ENCODE measurements at regions not wholly inside any gene's neighbourhood (a gene's known extent, or its start where the extent isn't known, plus 50 kb on each side); places are given as distances from the start of the nearest gene placed in this dataset.

DNA sequence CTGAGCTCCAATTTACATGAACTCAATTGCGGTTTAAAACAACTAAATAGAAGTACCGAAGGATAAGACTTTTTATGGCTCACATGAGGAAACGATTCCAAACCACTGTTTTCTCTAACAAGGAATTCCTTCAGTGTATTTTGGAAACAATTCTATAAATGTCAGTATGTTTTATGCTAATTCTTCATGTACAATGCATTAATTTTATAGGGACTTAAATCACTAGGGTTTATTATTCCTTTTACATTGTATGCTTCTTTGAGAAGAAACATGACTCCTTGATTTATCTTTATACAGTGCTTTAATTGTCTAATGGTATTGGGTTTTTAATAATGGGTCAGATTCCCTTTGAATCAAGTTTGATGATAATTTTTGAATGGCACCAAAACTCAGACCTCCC is 566.8 kb downstream of the EPHA4 start:
- Histone ChIP-seq H3K36me3 (replicated peaks in 1 of 2; ENCODE audit: control insufficient read depth in 2 of 2, insufficient read depth in 2 of 2, low read length in 2 of 2) (no peaks in the 10 kb centered on the region), H3K23ac (ENCODE audit: low read depth, low read length, poor library complexity) (no peak overlapping the region), H3K27ac (replicated peaks; ENCODE audit: low read length) (no peak overlapping the region), H2BK120ac (ENCODE audit: low read depth, low read length) (no peak overlapping the region), H4K8ac (ENCODE audit: low read depth, low read length) (no peak overlapping the region), H3K9me3 (replicated peaks in 1 of 2; ENCODE audit: control insufficient read depth in 2 of 2, insufficient read depth in 1 of 2, low read depth in 1 of 2, low read length in 2 of 2) (no peaks in the 10 kb centered on the region), H2BK12ac (ENCODE audit: low read length) (no peak overlapping the region), H2BK15ac (ENCODE audit: low read length) (no peak overlapping the region), H3K14ac (ENCODE audit: low read length) (no peak overlapping the region), H3K4me1 (ENCODE audit: control insufficient read depth in 2 of 2, insufficient read depth in 1 of 2, low read depth in 1 of 2, low read length in 2 of 2) (no peaks in the 10 kb centered on the region), H3K79me1 (ENCODE audit: low read depth, low read length) (no peaks in the 10 kb centered on the region), H4K91ac (ENCODE audit: low read depth, low read length, poor library complexity) (no peak overlapping the region), H2AFZ (ENCODE audit: low read length) (no peak overlapping the region), H3K18ac (ENCODE audit: low read length) (no peak overlapping the region), H3K4ac (ENCODE audit: low read length) (no peak overlapping the region), H3K4me3 (ENCODE audit: low read length in 2 of 2) (no peak overlapping the region), H2AK5ac (ENCODE audit: low read depth, low read length) (no peak overlapping the region), H2BK5ac (ENCODE audit: low read length) (no peak overlapping the region), H3K9ac (ENCODE audit: low read depth, low read length, poor library complexity) (no peak overlapping the region), H3K4me2 (ENCODE audit: insufficient read depth, low read length, poor library complexity, severe bottlenecking) (no peak overlapping the region), H3K27me3 (ENCODE audit: control insufficient read depth in 3 of 3, insufficient read depth in 3 of 3, low read depth in 1 of 3, low read length in 3 of 3) (no peaks in the 10 kb centered on the region)
- DNase-seq (ENCODE audit: low spot score): no peak
- WGBS, 2 donors (ENCODE audit: extremely low coverage in 2 of 2, insufficient read length in 2 of 2, insufficient replicate concordance in 1 of 2): no CpG with 5 or more reads among the region's 3 CpGs

DNA sequence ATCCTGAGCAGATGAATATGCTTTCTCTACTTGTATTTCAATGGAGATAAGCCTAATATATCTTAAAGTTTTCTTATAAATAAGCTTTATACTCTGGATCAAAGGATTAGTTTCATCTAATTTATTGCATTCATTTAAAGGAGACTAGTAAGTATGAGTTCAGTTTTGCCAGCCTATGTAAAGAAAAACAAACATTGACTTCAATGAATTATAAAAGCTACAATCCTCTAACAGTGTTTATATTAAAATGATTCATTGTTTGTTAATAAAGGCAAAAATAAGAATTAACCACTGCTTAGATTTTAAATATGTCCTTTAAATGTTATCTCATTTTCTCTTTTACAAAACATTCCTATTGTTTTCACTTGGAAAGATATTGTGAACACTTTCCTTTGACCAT is 566.0 kb downstream of the EPHA4 start:
- Histone ChIP-seq H3K4me3 (ENCODE audit: low read length in 2 of 2) (no peak overlapping the region), H3K4me1 (ENCODE audit: control insufficient read depth in 2 of 2, insufficient read depth in 1 of 2, low read depth in 1 of 2, low read length in 2 of 2) (no peaks in the 10 kb centered on the region)

GRCh38 chr2:221016551-221016950 is 555.6 kb downstream of the EPHA4 start:
- WGBS, 2 donors (ENCODE audit: extremely low coverage in 2 of 2, insufficient read length in 2 of 2, insufficient replicate concordance in 1 of 2): no CpG with 5 or more reads among the region's 2 CpGs
- no peak overlapping the region for H2BK15ac ChIP-seq (ENCODE audit: low read length)

More for the DNA sequence above, 566.0 kb downstream of the EPHA4 start:
- Histone ChIP-seq H3K27me3 (ENCODE audit: control insufficient read depth in 3 of 3, insufficient read depth in 3 of 3, low read depth in 1 of 3, low read length in 3 of 3) (no peaks in the 10 kb centered on the region), H2BK120ac (ENCODE audit: low read depth, low read length) (no peak overlapping the region), H2AFZ (ENCODE audit: low read length) (no peak overlapping the region), H3K4ac (ENCODE audit: low read length) (no peak overlapping the region), H3K14ac (ENCODE audit: low read length) (no peak overlapping the region), H3K4me2 (ENCODE audit: insufficient read depth, low read length, poor library complexity, severe bottlenecking) (no peak overlapping the region), H3K9me3 (replicated peaks in 1 of 2; ENCODE audit: control insufficient read depth in 2 of 2, insufficient read depth in 1 of 2, low read depth in 1 of 2, low read length in 2 of 2) (no peaks in the 10 kb centered on the region), H3K79me1 (ENCODE audit: low read depth, low read length) (no peaks in the 10 kb centered on the region), H2BK5ac (ENCODE audit: low read length) (no peak overlapping the region), H3K18ac (ENCODE audit: low read length) (no peak overlapping the region), H2AK5ac (ENCODE audit: low read depth, low read length) (no peak overlapping the region), H2BK12ac (ENCODE audit: low read length) (no peak overlapping the region), H3K23ac (ENCODE audit: low read depth, low read length, poor library complexity) (no peak overlapping the region), H3K9ac (ENCODE audit: low read depth, low read length, poor library complexity) (no peak overlapping the region), H4K91ac (ENCODE audit: low read depth, low read length, poor library complexity) (no peak overlapping the region), H4K8ac (ENCODE audit: low read depth, low read length) (no peak overlapping the region), H3K27ac (replicated peaks; ENCODE audit: low read length) (no peak overlapping the region), H3K36me3 (replicated peaks in 1 of 2; ENCODE audit: control insufficient read depth in 2 of 2, insufficient read depth in 2 of 2, low read length in 2 of 2) (no peaks in the 10 kb centered on the region), H2BK15ac (ENCODE audit: low read length) (no peak overlapping the region)
- no peak for DNase-seq (ENCODE audit: low spot score)

DNA sequence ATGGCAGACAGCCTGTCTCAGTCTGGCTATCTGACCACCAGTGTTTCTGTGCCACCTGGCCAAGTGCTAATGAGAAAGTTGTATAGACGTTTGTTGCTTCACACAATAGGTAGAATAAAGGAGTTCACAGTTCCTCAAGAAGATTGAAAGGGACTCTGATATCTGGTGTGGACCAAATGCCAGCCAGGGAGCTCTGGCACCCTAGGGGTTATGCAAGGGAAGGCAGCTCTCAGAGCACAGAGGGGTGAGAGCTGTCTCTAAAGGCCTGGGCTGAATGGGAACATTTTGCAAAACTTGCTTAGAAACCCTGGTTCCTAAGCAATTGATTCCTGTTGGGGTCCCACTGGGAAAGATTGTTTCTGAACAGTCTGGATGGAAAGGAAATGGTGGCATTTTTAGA is 553.8 kb downstream of the EPHA4 start:
- H2BK15ac ChIP-seq (ENCODE audit: low read length): no peak overlapping the region
- H4K91ac ChIP-seq (ENCODE audit: low read depth, low read length, poor library complexity): no peak overlapping the region
- no peak overlapping the region for H2AFZ ChIP-seq (ENCODE audit: low read length)
- H3K36me3 ChIP-seq (replicated peaks in 1 of 2; ENCODE audit: control insufficient read depth in 2 of 2, insufficient read depth in 2 of 2, low read length in 2 of 2): no peaks in the 10 kb centered on the region
- H3K27ac ChIP-seq (replicated peaks; ENCODE audit: low read length): no peak overlapping the region
- no peak overlapping the region for H2AK5ac ChIP-seq (ENCODE audit: low read depth, low read length)
- WGBS, 2 donors (ENCODE audit: extremely low coverage in 2 of 2, insufficient read length in 2 of 2, insufficient replicate concordance in 1 of 2): no CpG with 5 or more reads among the region's 1 CpG
- H3K4ac ChIP-seq (ENCODE audit: low read length): no peak overlapping the region
- no peaks in the 10 kb centered on the region for H3K9me3 ChIP-seq (replicated peaks in 1 of 2; ENCODE audit: control insufficient read depth in 2 of 2, insufficient read depth in 1 of 2, low read depth in 1 of 2, low read length in 2 of 2)
- no peak overlapping the region for H3K23ac ChIP-seq (ENCODE audit: low read depth, low read length, poor library complexity)
- no peak overlapping the region for H3K9ac ChIP-seq (ENCODE audit: low read depth, low read length, poor library complexity)
- no peak overlapping the region for H2BK5ac ChIP-seq (ENCODE audit: low read length)
- no peak overlapping the region for H3K14ac ChIP-seq (ENCODE audit: low read length)
- H2BK120ac ChIP-seq (ENCODE audit: low read depth, low read length): no peak overlapping the region
- no peak overlapping the region for H3K4me2 ChIP-seq (ENCODE audit: insufficient read depth, low read length, poor library complexity, severe bottlenecking)
- no peak overlapping the region for H2BK12ac ChIP-seq (ENCODE audit: low read length)
- no peak overlapping the region for H3K4me3 ChIP-seq (ENCODE audit: low read length in 2 of 2)
- no peak overlapping the region for H3K18ac ChIP-seq (ENCODE audit: low read length)
- DNase-seq (ENCODE audit: low spot score): no peak
- no peaks in the 10 kb centered on the region for H3K27me3 ChIP-seq (ENCODE audit: control insufficient read depth in 3 of 3, insufficient read depth in 3 of 3, low read depth in 1 of 3, low read length in 3 of 3)
- no peak overlapping the region for H4K8ac ChIP-seq (ENCODE audit: low read depth, low read length)
- H3K4me1 ChIP-seq (ENCODE audit: control insufficient read depth in 2 of 2, insufficient read depth in 1 of 2, low read depth in 1 of 2, low read length in 2 of 2): no peaks in the 10 kb centered on the region
- no peaks in the 10 kb centered on the region for H3K79me1 ChIP-seq (ENCODE audit: low read depth, low read length)

More at GRCh38 chr2:221016551-221016950, 555.6 kb downstream of the EPHA4 start:
- Histone ChIP-seq H3K14ac (ENCODE audit: low read length) (no peak overlapping the region), H3K36me3 (replicated peaks in 1 of 2; ENCODE audit: control insufficient read depth in 2 of 2, insufficient read depth in 2 of 2, low read length in 2 of 2) (no peaks in the 10 kb centered on the region), H3K18ac (ENCODE audit: low read length) (no peak overlapping the region), H2AK5ac (ENCODE audit: low read depth, low read length) (no peak overlapping the region), H2AFZ (ENCODE audit: low read length) (no peak overlapping the region), H3K27ac (replicated peaks; ENCODE audit: low read length) (no peak overlapping the region), H4K91ac (ENCODE audit: low read depth, low read length, poor library complexity) (no peak overlapping the region), H3K4me3 (ENCODE audit: low read length in 2 of 2) (no peak overlapping the region), H2BK12ac (ENCODE audit: low read length) (no peak overlapping the region), H3K9me3 (replicated peaks in 1 of 2; ENCODE audit: control insufficient read depth in 2 of 2, insufficient read depth in 1 of 2, low read depth in 1 of 2, low read length in 2 of 2) (no peaks in the 10 kb centered on the region), H2BK120ac (ENCODE audit: low read depth, low read length) (no peak overlapping the region), H3K9ac (ENCODE audit: low read depth, low read length, poor library complexity) (no peak overlapping the region), H3K4ac (ENCODE audit: low read length) (no peak overlapping the region), H3K4me1 (ENCODE audit: control insufficient read depth in 2 of 2, insufficient read depth in 1 of 2, low read depth in 1 of 2, low read length in 2 of 2) (no peaks in the 10 kb centered on the region), H3K79me1 (ENCODE audit: low read depth, low read length) (no peaks in the 10 kb centered on the region), H4K8ac (ENCODE audit: low read depth, low read length) (no peak overlapping the region), H3K23ac (ENCODE audit: low read depth, low read length, poor library complexity) (no peak overlapping the region), H2BK5ac (ENCODE audit: low read length) (no peak overlapping the region), H3K27me3 (ENCODE audit: control insufficient read depth in 3 of 3, insufficient read depth in 3 of 3, low read depth in 1 of 3, low read length in 3 of 3) (no peaks in the 10 kb centered on the region), H3K4me2 (ENCODE audit: insufficient read depth, low read length, poor library complexity, severe bottlenecking) (no peak overlapping the region)
- no peak for DNase-seq (ENCODE audit: low spot score)

Data from neuronal stem cell (in vitro differentiated cells).